HG02852 (cell line): ENCODE measurements at regions not wholly inside any gene's neighbourhood (a gene's known extent, or its start where the extent isn't known, plus 50 kb on each side); places are given as distances from the start of the nearest gene placed in this dataset.
"Not testable (repeated sequence)": the region's sequence is repeated elsewhere in the genome, so short reads cannot be mapped to it uniquely, and the experiment has no call there.

Source experiments
- ATAC-seq: cut with Tn5 transposase; IDR thresholded peaks from one replicate; pipeline ENCODE4 v1.9.1; 2021; ENCODE audit warnings: mild to moderate bottlenecking, moderate library complexity; ENCODE audit not compliant: unreplicated experiment

- ATAC-seq = no peak
Measured at GRCh38 chr9:103068753-103069152, 73.6 kb downstream of the CYLC2 start.

- ATAC-seq = no peak
Measured at GRCh38 chr9:103078581-103078980, 83.4 kb downstream of the CYLC2 start.

- ATAC-seq = no peak
Measured at GRCh38 chr9:103082494-103082893, 87.4 kb downstream of the CYLC2 start.

GRCh38 chr9:103089357-103089756, 94.2 kb downstream of the CYLC2 start:
- ATAC-seq = no peak

GRCh38 chr9:103104101-103104500, 109.0 kb downstream of the CYLC2 start:
- no peak for ATAC-seq

- ATAC-seq = no peak
Measured at GRCh38 chr9:103116246-103116645, 121.1 kb downstream of the CYLC2 start.

GRCh38 chr9:103126494-103126893, 131.4 kb downstream of the CYLC2 start:
- ATAC-seq = no peak

- ATAC-seq = no peak
Measured at GRCh38 chr9:103139891-103140290, 144.8 kb downstream of the CYLC2 start.

GRCh38 chr9:103152473-103152872, 157.3 kb downstream of the CYLC2 start:
- ATAC-seq = no peak

GRCh38 chr9:103167530-103167929, 172.4 kb downstream of the CYLC2 start:
- no peak for ATAC-seq

GRCh38 chr9:103168254-103168653, 173.1 kb downstream of the CYLC2 start:
- no peak for ATAC-seq

GRCh38 chr9:103169798-103170197, 174.7 kb downstream of the CYLC2 start:
- no peak for ATAC-seq

GRCh38 chr9:103183701-103184171, 188.6 kb downstream of the CYLC2 start:
- no peak for ATAC-seq

GRCh38 chr9:103186959-103187358, 191.8 kb downstream of the CYLC2 start:
- no peak for ATAC-seq

GRCh38 chr9:103188781-103189350, 193.7 kb downstream of the CYLC2 start:
- no peak for ATAC-seq

- ATAC-seq = no peak
Measured at GRCh38 chr9:103193992-103194391, 198.9 kb downstream of the CYLC2 start.

GRCh38 chr9:103203172-103203571, 208.0 kb downstream of the CYLC2 start:
- ATAC-seq = no peak

- ATAC-seq = not testable (repeated sequence)
Measured at GRCh38 chr9:103205881-103206585, 210.9 kb downstream of the CYLC2 start.

- ATAC-seq = no peak
Measured at GRCh38 chr9:103210607-103211006, 215.5 kb downstream of the CYLC2 start.

GRCh38 chr9:103215197-103215596, 220.1 kb downstream of the CYLC2 start:
- no peak for ATAC-seq

- no peak for ATAC-seq
Measured at GRCh38 chr9:103225702-103226646, 230.8 kb downstream of the CYLC2 start.

- no peak for ATAC-seq
Measured at GRCh38 chr9:103226647-103227013, 231.5 kb downstream of the CYLC2 start.
